HCT116 (cell line): ENCODE measurements at regions not wholly inside any gene's neighbourhood (a gene's known extent, or its start where the extent isn't known, plus 50 kb on each side); places are given as distances from the start of the nearest gene placed in this dataset.

Source experiments
- ATAC-seq: fragments of 200-7000 bp; cut with Tn5 transposase; 2 replicates; pipeline ENCODE4 v1.9.1; 2020; ENCODE audit warnings: mild to moderate bottlenecking, moderate library complexity
- BruUV-seq: library from RNA; stranded (reverse); fragments of 400-500 nt; replicated peaks from 2 replicates; lab custom pipeline; 2021; lab: Mats Ljungman, UMichigan
- CTCF ChIA-PET: fragments of 300-600 bp; sonication (Branson Sonifier 250); formaldehyde crosslinking; loops from one replicate; lab custom pipeline; 2021; ENCODE audit warnings: antibody characterized with exemption; lab: Charles Lee
- POLR2A ChIA-PET: fragments of 300-600, 350-600 bp; sonication (Branson Sonifier 250); formaldehyde crosslinking; loops from one replicate; lab custom pipeline; 2021; ENCODE audit warnings: antibody characterized with exemption; lab: Charles Lee
- RAD21 ChIA-PET, 2 experiments: fragments of 300-600 bp; sonication (Branson Sonifier 250); formaldehyde crosslinking; loops; one replicate each; lab custom pipeline; 2023; ENCODE audit warnings: low total read pairs in 2 of 2; ENCODE audit not compliant: uncharacterized antibody in 2 of 2, unreplicated experiment in 2 of 2, low non-redundant PET in 1 of 2; lab: Charles Lee
- DNase-seq: peaks from one replicate; pipeline ENCODE4 v3.0.0-alpha.2; 2010; ENCODE audit warnings: low read depth, low spot score
- H2AFZ ChIP-seq: fragments of 200-600 bp; shearing (Covaris generic), sonication (generic); 2 replicates; pipeline ENCODE4 v1.6.1; 2017; ENCODE audit warnings: low read depth, mixed run types, mixed read lengths, antibody characterized with exemption, low read length; ENCODE audit not compliant: poor library complexity, severe bottlenecking
- H3K27ac ChIP-seq: 2 replicates; pipeline ENCODE4 v1.5.1; 2012; ENCODE audit warnings: low read depth, low read length
- H3K27me3 ChIP-seq: fragments of 200-600 bp; sonication (generic); 2 replicates; pipeline ENCODE4 v1.6.1; 2016; ENCODE audit warnings: mixed run types, low read length, mixed read lengths; ENCODE audit not compliant: insufficient read depth
- H3K36me3 ChIP-seq, 2 experiments: fragments of 200-500 bp in 1 of 2; fragments of 200-600 bp in 1 of 2; sonication (Bioruptor generic) in 1 of 2; sonication (generic) in 1 of 2; 2 replicates each; pipeline versions ENCODE4 v1.5.1 to v1.6.1; 2014 to 2016; ENCODE audit warnings: low read length in 2 of 2, inconsistent platforms in 1 of 2, mixed read lengths in 1 of 2, mixed run types in 1 of 2; ENCODE audit not compliant: insufficient read depth in 2 of 2, control insufficient read depth in 1 of 2
- H3K4me1 ChIP-seq, 2 experiments: fragments of 200-600 bp in 1 of 2; sonication (generic) in 1 of 2; 2 replicates each; pipeline versions ENCODE4 v1.5.1 to v1.6.1; 2012 to 2017; ENCODE audit warnings: low read length in 2 of 2, inconsistent platforms in 1 of 2, mild to moderate bottlenecking in 1 of 2, mixed read lengths in 1 of 2, mixed run types in 1 of 2, moderate library complexity in 1 of 2; ENCODE audit not compliant: insufficient read depth in 2 of 2, control insufficient read depth in 1 of 2
- H3K4me2 ChIP-seq: fragments of 200-600 bp; sonication (generic); 2 replicates; pipeline ENCODE4 v1.6.1; 2017; ENCODE audit warnings: mixed run types, low read length, mixed read lengths
- H3K4me3 ChIP-seq, 2 experiments: fragments of 200-600 bp in 1 of 2; sonication (generic) in 1 of 2; replicated peaks in 1 of 2; 2 replicates each; pipeline ENCODE4 v1.5.1; 2011 to 2016; ENCODE audit warnings: low read length in 2 of 2, control low read depth in 1 of 2, low read depth in 1 of 2, mild to moderate bottlenecking in 1 of 2, mixed read lengths in 1 of 2, mixed run types in 1 of 2
- H3K79me2 ChIP-seq: fragments of 200-600 bp; sonication (generic); 2 replicates; pipeline ENCODE4 v1.6.1; 2017; ENCODE audit warnings: mild to moderate bottlenecking, mixed run types, low read length, moderate library complexity, mixed read lengths; ENCODE audit not compliant: insufficient read depth
- H3K9ac ChIP-seq: fragments of 200-600 bp; sonication (generic); 2 replicates; pipeline ENCODE4 v1.6.1; 2016; ENCODE audit warnings: low read length, mixed read lengths
- H3K9me2 ChIP-seq: fragments of 200-600 bp; sonication (generic), shearing (Covaris generic); 2 replicates; pipeline ENCODE4 v1.6.1; 2017; ENCODE audit warnings: mixed run types, mild to moderate bottlenecking, moderate library complexity; ENCODE audit not compliant: insufficient read depth
- H3K9me3 ChIP-seq, 2 experiments: fragments of 200-500 bp in 1 of 2; fragments of 200-600 bp in 1 of 2; sonication (Bioruptor generic) in 1 of 2; sonication (generic) in 1 of 2; 2 replicates each; pipeline ENCODE4 v1.6.1; 2014 to 2017; ENCODE audit warnings: low read length in 2 of 2, mixed read lengths in 2 of 2, inconsistent platforms in 1 of 2, low read depth in 1 of 2, mild to moderate bottlenecking in 1 of 2, mixed run types in 1 of 2, moderate library complexity in 1 of 2; ENCODE audit not compliant: control insufficient read depth in 1 of 2, insufficient read depth in 1 of 2
- H4K20me1 ChIP-seq: fragments of 200-600 bp; sonication (generic), shearing (Covaris generic); 2 replicates; pipeline ENCODE4 v1.6.1; 2017; ENCODE audit warnings: mixed run types, mild to moderate bottlenecking, moderate library complexity; ENCODE audit not compliant: insufficient read depth
- CBX3 ChIP-seq: IDR thresholded peaks from 2 replicates; pipeline ENCODE4 v1.6.1; 2012; ENCODE audit warnings: low read depth
- CEBPB ChIP-seq: IDR thresholded peaks from 2 replicates; pipeline ENCODE4 v1.6.1; 2012; ENCODE audit warnings: low read depth
- CTCF ChIP-seq, 3 experiments: fragments of 200-600 bp in 1 of 3; sonication (generic) in 1 of 3; IDR thresholded peaks in 2 of 3; conservative IDR thresholded peaks in 1 of 3; 2 replicates each; pipeline ENCODE4 v1.5.1; 2012 to 2017; ENCODE audit warnings: low read depth in 2 of 3, low read length in 2 of 3, antibody characterized with exemption in 1 of 3, borderline replicate concordance in 1 of 3, control low read depth in 1 of 3, mild to moderate bottlenecking in 1 of 3, mixed read lengths in 1 of 3, mixed run types in 1 of 3, moderate library complexity in 1 of 3; ENCODE audit not compliant: insufficient read depth in 1 of 3
- ELF1 ChIP-seq: IDR thresholded peaks from 2 replicates; pipeline ENCODE4 v1.6.1; 2012; ENCODE audit warnings: low read depth, borderline replicate concordance
- EZH2phosphoT487 ChIP-seq: fragments of 200-600 bp; IDR thresholded peaks from 2 replicates; pipeline ENCODE4 v1.6.1; 2018; ENCODE audit warnings: antibody characterized with exemption, borderline replicate concordance
- JUND ChIP-seq: IDR thresholded peaks from 2 replicates; pipeline ENCODE4 v1.6.1; 2012
- MAX ChIP-seq: IDR thresholded peaks from 2 replicates; pipeline ENCODE4 v1.6.1; 2012
- POLR2AphosphoS5 ChIP-seq: IDR thresholded peaks from 2 replicates; pipeline ENCODE4 v1.6.1; 2011; ENCODE audit warnings: mild to moderate bottlenecking, low read depth, low read length, moderate library complexity
- SP1 ChIP-seq: IDR thresholded peaks from 2 replicates; pipeline ENCODE4 v1.6.1; 2012; ENCODE audit warnings: low read depth
- TCF7L2 ChIP-seq: IDR thresholded peaks from 2 replicates; pipeline ENCODE4 v1.7.0; 2011; ENCODE audit warnings: borderline replicate concordance, inconsistent platforms; ENCODE audit not compliant: insufficient read depth, insufficient read length; ENCODE audit errors: extremely low read depth
- ZBTB33 ChIP-seq: IDR thresholded peaks from 2 replicates; pipeline ENCODE4 v1.6.1; 2011; ENCODE audit warnings: mild to moderate bottlenecking, low read length, moderate library complexity; ENCODE audit not compliant: insufficient replicate concordance; ENCODE audit errors: extremely low read depth
- ZFX ChIP-seq: fragments of 450-650 bp; IDR thresholded peaks from 2 replicates; pipeline ENCODE4 v1.6.1; 2017
- ZNF274 ChIP-seq: fragments of 200-500 bp; sonication (Bioruptor generic); IDR thresholded peaks from 2 replicates; pipeline ENCODE4 v1.6.1; 2014; ENCODE audit warnings: mild to moderate bottlenecking, low read depth, low read length, inconsistent platforms
- intact Hi-C: fragments of 100-400 bp; cut with micrococcal nuclease; formaldehyde crosslinking; loops from 2 replicates; pipeline ENCODE4 v1.10.0; 2022
- TF ChIP-seq, protein P1 (sequence below): IDR thresholded peaks from 2 replicates; pipeline ENCODE4 v1.6.1; 2012; ENCODE audit warnings: low read depth

GRCh38 chr11:91078221-91078620, 855.4 kb upstream of the CHORDC1 start (continued):
- TF ChIP-seq ZBTB33, result no peak

DNA sequence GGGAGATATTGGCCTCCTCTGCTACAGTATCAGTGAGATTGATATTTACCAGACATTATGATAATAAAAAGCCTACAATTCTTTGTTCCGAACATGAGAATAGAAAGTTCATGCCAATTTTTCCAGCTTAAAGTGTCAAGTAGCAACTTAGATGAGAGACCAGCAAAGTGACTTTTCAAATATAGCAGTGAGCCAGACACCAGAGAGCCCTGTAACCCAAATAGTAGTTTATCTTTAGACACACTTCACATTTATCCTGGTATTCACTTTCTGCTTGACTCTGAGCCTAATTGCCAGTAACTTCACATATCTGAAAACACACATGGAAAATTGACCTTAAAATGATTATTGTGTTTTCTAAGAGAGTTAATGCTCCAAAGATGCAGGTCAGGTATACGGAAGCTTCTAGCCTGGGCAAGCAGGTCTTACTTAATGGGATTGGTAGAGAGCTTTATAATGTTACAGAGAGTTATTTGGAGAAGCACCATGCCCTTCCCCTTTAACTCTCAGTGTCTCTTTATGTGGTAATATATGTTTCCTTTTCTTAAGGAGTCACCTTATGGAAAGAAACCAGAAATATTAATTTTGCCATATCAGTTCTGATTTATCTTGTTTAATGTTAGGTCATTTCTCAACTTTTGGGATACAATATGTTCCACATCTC, 852.3 kb upstream of the CHORDC1 start:
- Histone ChIP-seq H3K79me2 (no peaks in the 10 kb centered on the region), H3K27ac (no peak overlapping the region), H3K9me3 (peaks cover 5 to 18% of the 10 kb centered on the region in 2 experiments; a peak in 2 of 4 replicates), H4K20me1 (no peaks in the 10 kb centered on the region), H3K9me2 (no peaks in the 10 kb centered on the region), H3K4me3 (no peak overlapping the region), H3K9ac (no peak overlapping the region), H3K36me3 (no peaks in the 10 kb centered on the region), H3K4me1 (no peaks in the 10 kb centered on the region), H3K27me3 (no peaks in the 10 kb centered on the region), H2AFZ (no peak overlapping the region), H3K4me2 (no peak overlapping the region)
- ATAC-seq (no peak), DNase-seq (no peak)
- ChIA-PET CTCF (no interaction called here), RAD21 (no interaction called here), POLR2A (no interaction called here)
- intact Hi-C loops, result no loop called here
- no peak for TF ChIP-seq CTCF (IDR thresholded peaks at IDR 0.05 in 2 of 3, conservative IDR thresholded peaks at IDR 0.05 in 1 of 3; ENCODE audit: borderline replicate concordance in 1 of 3, insufficient read depth in 1 of 3, low read depth in 2 of 3, low read length in 2 of 3)
- TF ChIP-seq ZNF274, result no peak
- no peak for TF ChIP-seq SP1
- no peak for TF ChIP-seq CEBPB
- TF ChIP-seq ELF1, result no peak
- TF ChIP-seq ZBTB33, result no peak
- no peak for TF ChIP-seq TCF7L2
- no peak for TF ChIP-seq CBX3
- no peak for TF ChIP-seq MAX
- no peak for TF ChIP-seq POLR2AphosphoS5
- TF ChIP-seq, protein P1, sequence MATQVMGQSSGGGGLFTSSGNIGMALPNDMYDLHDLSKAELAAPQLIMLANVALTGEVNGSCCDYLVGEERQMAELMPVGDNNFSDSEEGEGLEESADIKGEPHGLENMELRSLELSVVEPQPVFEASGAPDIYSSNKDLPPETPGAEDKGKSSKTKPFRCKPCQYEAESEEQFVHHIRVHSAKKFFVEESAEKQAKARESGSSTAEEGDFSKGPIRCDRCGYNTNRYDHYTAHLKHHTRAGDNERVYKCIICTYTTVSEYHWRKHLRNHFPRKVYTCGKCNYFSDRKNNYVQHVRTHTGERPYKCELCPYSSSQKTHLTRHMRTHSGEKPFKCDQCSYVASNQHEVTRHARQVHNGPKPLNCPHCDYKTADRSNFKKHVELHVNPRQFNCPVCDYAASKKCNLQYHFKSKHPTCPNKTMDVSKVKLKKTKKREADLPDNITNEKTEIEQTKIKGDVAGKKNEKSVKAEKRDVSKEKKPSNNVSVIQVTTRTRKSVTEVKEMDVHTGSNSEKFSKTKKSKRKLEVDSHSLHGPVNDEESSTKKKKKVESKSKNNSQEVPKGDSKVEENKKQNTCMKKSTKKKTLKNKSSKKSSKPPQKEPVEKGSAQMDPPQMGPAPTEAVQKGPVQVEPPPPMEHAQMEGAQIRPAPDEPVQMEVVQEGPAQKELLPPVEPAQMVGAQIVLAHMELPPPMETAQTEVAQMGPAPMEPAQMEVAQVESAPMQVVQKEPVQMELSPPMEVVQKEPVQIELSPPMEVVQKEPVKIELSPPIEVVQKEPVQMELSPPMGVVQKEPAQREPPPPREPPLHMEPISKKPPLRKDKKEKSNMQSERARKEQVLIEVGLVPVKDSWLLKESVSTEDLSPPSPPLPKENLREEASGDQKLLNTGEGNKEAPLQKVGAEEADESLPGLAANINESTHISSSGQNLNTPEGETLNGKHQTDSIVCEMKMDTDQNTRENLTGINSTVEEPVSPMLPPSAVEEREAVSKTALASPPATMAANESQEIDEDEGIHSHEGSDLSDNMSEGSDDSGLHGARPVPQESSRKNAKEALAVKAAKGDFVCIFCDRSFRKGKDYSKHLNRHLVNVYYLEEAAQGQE, result no peak
- TF ChIP-seq JUND, result no peak
- TF ChIP-seq ZFX, result no peak
- TF ChIP-seq EZH2phosphoT487, result no peak
- no TSS peak for BruUV-seq
